ENCODE measurements at regions not wholly inside any gene's neighbourhood (a gene's known extent, or its start where the extent isn't known, plus 50 kb on each side); places are given as distances from the start of the nearest gene placed in this dataset.
A peak's percentile ranks its signal among the peaks of the same experiment; 100 is the strongest.

DNA sequence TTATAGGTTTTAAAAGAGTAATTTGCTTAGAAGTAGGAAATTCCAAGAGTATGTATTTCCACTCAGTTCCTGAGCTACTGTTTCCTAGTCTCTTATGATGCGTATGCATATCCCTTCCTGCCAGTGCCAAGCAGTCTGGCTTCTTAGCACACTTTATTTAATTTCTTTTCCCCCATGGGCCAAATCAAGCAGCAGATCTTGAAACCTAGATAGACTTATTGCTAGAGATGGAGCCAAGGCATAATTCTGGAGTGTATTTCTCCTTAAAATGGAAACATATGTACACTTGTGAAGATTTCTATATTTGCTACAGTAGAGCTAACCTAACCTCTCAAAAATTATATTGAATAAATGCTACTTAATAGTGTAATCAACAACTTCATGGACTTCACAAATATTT lies 2337.6 kb downstream of the PCDH7 start:
- TF ChIP-seq, protein P1, sequence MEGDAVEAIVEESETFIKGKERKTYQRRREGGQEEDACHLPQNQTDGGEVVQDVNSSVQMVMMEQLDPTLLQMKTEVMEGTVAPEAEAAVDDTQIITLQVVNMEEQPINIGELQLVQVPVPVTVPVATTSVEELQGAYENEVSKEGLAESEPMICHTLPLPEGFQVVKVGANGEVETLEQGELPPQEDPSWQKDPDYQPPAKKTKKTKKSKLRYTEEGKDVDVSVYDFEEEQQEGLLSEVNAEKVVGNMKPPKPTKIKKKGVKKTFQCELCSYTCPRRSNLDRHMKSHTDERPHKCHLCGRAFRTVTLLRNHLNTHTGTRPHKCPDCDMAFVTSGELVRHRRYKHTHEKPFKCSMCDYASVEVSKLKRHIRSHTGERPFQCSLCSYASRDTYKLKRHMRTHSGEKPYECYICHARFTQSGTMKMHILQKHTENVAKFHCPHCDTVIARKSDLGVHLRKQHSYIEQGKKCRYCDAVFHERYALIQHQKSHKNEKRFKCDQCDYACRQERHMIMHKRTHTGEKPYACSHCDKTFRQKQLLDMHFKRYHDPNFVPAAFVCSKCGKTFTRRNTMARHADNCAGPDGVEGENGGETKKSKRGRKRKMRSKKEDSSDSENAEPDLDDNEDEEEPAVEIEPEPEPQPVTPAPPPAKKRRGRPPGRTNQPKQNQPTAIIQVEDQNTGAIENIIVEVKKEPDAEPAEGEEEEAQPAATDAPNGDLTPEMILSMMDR (IDR thresholded peaks at IDR 0.05; ENCODE audit: unreplicated experiment): no peak
- no peaks in the 10 kb centered on the region for H3K36me3 Mint-ChIP-seq (ENCODE audit: low read depth, unreplicated experiment)
- peaks cover 17% of the 10 kb centered on the region for H3K4me1 Mint-ChIP-seq (ENCODE audit: unreplicated experiment)
- DNase-seq (ENCODE audit: low spot score): no peak
- no peak overlapping the region for H3K27ac Mint-ChIP-seq (ENCODE audit: unreplicated experiment)
- H3K9me3 Mint-ChIP-seq (ENCODE audit: unreplicated experiment): no peaks in the 10 kb centered on the region
- no peaks in the 10 kb centered on the region for H3K27me3 Mint-ChIP-seq (ENCODE audit: unreplicated experiment)
- no peak overlapping the region for H3K4me3 Mint-ChIP-seq (ENCODE audit: unreplicated experiment)

DNA sequence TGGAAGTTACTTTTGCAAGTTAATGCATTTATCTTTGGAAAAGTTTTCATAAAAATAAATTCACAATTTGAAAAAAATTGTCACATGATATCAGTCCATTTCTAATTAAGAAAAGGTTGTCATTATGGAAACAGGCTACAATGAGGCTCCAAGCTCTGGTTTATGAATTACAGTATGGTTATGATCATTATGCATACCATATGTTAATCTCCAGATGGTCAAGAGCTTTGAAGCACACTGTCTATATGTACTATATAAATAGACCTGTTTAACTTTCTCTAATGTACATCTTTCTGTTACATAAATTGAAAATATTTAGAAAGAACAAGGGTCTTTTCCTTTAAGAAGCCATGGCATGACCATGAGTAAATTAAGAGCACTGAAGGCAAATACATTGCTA lies 2338.8 kb downstream of the PCDH7 start:
- no peak for DNase-seq (ENCODE audit: low spot score)
- H3K27ac Mint-ChIP-seq (ENCODE audit: unreplicated experiment): no peak overlapping the region
- no peaks in the 10 kb centered on the region for H3K36me3 Mint-ChIP-seq (ENCODE audit: low read depth, unreplicated experiment)
- H3K4me3 Mint-ChIP-seq (ENCODE audit: unreplicated experiment): no peak overlapping the region
- TF ChIP-seq, protein P1 (IDR thresholded peaks at IDR 0.05; ENCODE audit: unreplicated experiment): no peak
- H3K4me1 Mint-ChIP-seq (ENCODE audit: unreplicated experiment): peaks cover 17% of the 10 kb centered on the region
- no peaks in the 10 kb centered on the region for H3K9me3 Mint-ChIP-seq (ENCODE audit: unreplicated experiment)
- no peaks in the 10 kb centered on the region for H3K27me3 Mint-ChIP-seq (ENCODE audit: unreplicated experiment)

DNA sequence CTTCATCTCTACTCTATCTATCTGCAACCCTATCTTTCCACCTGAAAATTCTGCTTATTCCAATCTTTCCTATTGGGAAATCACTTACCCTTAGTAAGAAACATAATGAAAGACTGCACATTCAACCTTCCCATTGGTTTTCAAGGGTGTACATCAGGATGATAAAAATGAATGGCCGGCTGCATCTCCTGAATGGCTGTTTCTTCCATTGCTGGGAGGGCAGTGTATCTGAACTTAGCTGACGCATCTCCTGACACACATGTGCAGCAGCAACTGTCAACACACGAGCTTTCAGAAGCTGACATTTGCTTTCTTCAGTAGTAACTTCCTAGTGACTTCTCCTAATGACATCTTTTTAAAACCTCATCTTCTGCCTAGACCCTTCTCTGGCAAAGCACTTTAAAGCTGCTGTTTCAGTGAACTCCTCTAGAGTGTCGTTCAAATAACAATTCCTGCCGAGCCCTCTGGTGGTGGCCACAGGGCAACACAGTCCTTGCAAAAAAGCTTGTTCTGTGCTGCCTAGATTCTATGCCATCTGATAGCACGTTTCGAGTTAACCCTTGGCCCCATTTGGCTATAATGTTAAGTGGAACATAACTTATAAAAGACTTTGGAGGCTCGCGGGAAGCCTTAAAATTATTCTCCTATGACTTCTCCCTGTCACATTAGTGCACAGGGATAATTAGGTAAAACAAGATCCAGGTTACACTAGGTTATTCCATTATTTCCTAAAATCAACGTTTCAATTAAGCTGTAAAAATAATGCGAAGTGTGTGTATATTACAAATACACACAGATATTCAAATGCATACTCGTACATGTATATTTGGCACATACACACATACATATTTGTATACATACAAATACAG lies 2340.7 kb downstream of the PCDH7 start:
- no peak overlapping the region for H3K4me3 Mint-ChIP-seq (ENCODE audit: unreplicated experiment)
- peak; percentile 68 for DNase-seq (ENCODE audit: low spot score)
- TF ChIP-seq, protein P1 (IDR thresholded peaks at IDR 0.05; ENCODE audit: unreplicated experiment): peak; percentile 90

DNA sequence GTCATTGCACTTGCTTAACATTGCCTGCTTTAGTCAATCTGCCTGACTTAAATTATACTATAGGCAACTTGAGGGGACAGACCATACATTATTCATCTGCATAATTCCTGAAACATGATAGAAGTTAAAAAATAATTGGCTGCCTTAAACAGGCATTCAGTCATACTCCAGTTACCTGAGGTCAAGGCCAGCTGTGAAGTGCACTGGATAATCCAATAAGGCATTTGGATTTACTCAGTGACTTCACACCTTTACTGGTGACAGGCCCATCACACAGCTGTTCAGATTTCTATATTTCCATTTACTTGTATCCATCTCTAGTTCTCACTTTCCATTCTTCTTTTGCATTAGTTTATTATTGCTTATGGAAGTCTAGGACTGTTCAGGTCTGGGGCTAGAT lies 2341.6 kb downstream of the PCDH7 start:
- DNase-seq (ENCODE audit: low spot score): no peak
- H3K4me1 Mint-ChIP-seq (ENCODE audit: unreplicated experiment): peaks cover 5% of the 10 kb centered on the region
- TF ChIP-seq, protein P1 (IDR thresholded peaks at IDR 0.05; ENCODE audit: unreplicated experiment): no peak
- H3K9me3 Mint-ChIP-seq (ENCODE audit: unreplicated experiment): no peaks in the 10 kb centered on the region
- no peaks in the 10 kb centered on the region for H3K27me3 Mint-ChIP-seq (ENCODE audit: unreplicated experiment)
- no peaks in the 10 kb centered on the region for H3K36me3 Mint-ChIP-seq (ENCODE audit: low read depth, unreplicated experiment)
- H3K27ac Mint-ChIP-seq (ENCODE audit: unreplicated experiment): no peak overlapping the region
- H3K4me3 Mint-ChIP-seq (ENCODE audit: unreplicated experiment): no peak overlapping the region

More for the DNA sequence above, 2340.7 kb downstream of the PCDH7 start:
- Mint-ChIP-seq H3K27ac (ENCODE audit: unreplicated experiment) (no peak overlapping the region), H3K27me3 (ENCODE audit: unreplicated experiment) (no peaks in the 10 kb centered on the region), H3K9me3 (ENCODE audit: unreplicated experiment) (no peaks in the 10 kb centered on the region), H3K4me1 (ENCODE audit: unreplicated experiment) (peaks cover 5% of the 10 kb centered on the region), H3K36me3 (ENCODE audit: low read depth, unreplicated experiment) (no peaks in the 10 kb centered on the region)

DNA sequence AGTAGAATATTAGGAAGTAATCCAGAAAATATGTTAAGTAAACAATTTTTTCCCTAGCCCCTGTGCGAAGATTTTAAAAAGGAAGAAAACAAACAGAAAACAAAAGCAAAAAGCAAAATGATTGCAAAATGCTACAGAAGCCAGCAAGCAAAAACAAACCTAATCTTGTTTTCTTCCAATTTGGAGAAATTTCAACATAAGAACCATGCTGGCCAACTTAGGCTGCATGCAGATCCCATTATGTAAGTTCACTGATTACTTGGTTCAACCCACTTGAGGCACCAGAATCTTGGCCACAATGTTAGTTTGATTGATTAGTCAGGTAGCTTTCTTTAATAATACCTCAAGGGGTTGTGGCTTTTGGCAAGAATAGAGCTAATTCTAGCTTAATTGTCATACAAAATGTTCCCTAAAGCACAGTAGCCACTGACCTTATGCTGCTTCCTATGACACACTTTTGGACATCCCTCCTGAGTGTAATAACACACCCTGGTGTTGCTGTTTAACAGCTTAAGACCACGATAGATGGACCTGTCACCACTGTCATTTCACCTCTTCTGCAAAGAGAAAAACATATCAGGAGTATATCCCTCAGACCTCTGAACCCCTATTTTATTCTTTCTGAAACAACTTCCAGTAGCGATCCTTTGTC lies 2342.1 kb downstream of the PCDH7 start:
- Mint-ChIP-seq H3K27me3 (ENCODE audit: unreplicated experiment) (no peaks in the 10 kb centered on the region), H3K4me1 (ENCODE audit: unreplicated experiment) (peaks cover 4% of the 10 kb centered on the region), H3K9me3 (ENCODE audit: unreplicated experiment) (no peaks in the 10 kb centered on the region), H3K4me3 (ENCODE audit: unreplicated experiment) (no peak overlapping the region), H3K27ac (ENCODE audit: unreplicated experiment) (no peak overlapping the region), H3K36me3 (ENCODE audit: low read depth, unreplicated experiment) (no peaks in the 10 kb centered on the region)
- no peak for DNase-seq (ENCODE audit: low spot score)
- TF ChIP-seq, protein P1 (IDR thresholded peaks at IDR 0.05; ENCODE audit: unreplicated experiment): no peak

Measured in endothelial cell (in vitro differentiated cells).